IMR-90 (cell line): ENCODE measurements at regions not wholly inside any gene's neighbourhood (a gene's known extent, or its start where the extent isn't known, plus 50 kb on each side); places are given as distances from the start of the nearest gene placed in this dataset.

Experiments
- ATAC-seq: fragments of 200-7000 bp; cut with Tn5 transposase; 2 replicates; pipeline ENCODE4 v1.9.1; 2020; ENCODE audit warnings: low read depth, mild to moderate bottlenecking, moderate library complexity
- BruUV-seq: library from RNA; stranded (reverse); fragments of 400-500 nt; replicated peaks from 2 replicates; lab custom pipeline; 2021; lab: Mats Ljungman, UMichigan
- CTCF ChIA-PET: fragments of 300-600 bp; formaldehyde crosslinking; extraction: SDS; loops from one replicate; lab custom pipeline; 2021; ENCODE audit warnings: antibody characterized with exemption; lab: Yijun Ruan, JAX
- POLR2A ChIA-PET: fragments of 300-600 bp; sonication (Branson Sonifier 250); formaldehyde crosslinking; loops from one replicate; lab custom pipeline; 2022; ENCODE audit warnings: antibody characterized with exemption; ENCODE audit not compliant: unreplicated experiment; lab: Charles Lee
- DNase-seq: peaks from one replicate; pipeline ENCODE4 v3.0.0; 2013
- H2AFZ ChIP-seq: replicated peaks from 2 replicates; pipeline ENCODE3; 2013; ENCODE audit warnings: low read length, mild to moderate bottlenecking; ENCODE audit not compliant: poor library complexity
- H2AK5ac ChIP-seq: 2 replicates; pipeline ENCODE4 v1.6.1; 2013; ENCODE audit warnings: low read depth, low read length, inconsistent platforms
- H2AK9ac ChIP-seq: replicated peaks from 2 replicates; pipeline ENCODE3; 2013; ENCODE audit warnings: mild to moderate bottlenecking, low read depth, low read length, moderate library complexity; ENCODE audit not compliant: poor library complexity
- H2BK120ac ChIP-seq: 2 replicates; pipeline ENCODE4 v1.6.1; 2013; ENCODE audit warnings: low read depth, low read length, inconsistent platforms
- H2BK15ac ChIP-seq: 3 replicates; pipeline ENCODE4 v1.6.1; 2013; ENCODE audit warnings: low read depth, low read length, inconsistent platforms
- H2BK20ac ChIP-seq: 2 replicates; pipeline ENCODE4 v1.6.1; 2013; ENCODE audit warnings: low read depth, mild to moderate bottlenecking, inconsistent platforms, low read length, moderate library complexity
- H2BK5ac ChIP-seq: 2 replicates; pipeline ENCODE4 v1.6.1; 2013; ENCODE audit warnings: mild to moderate bottlenecking, low read depth, low read length, inconsistent platforms; ENCODE audit not compliant: poor library complexity, severe bottlenecking
- H3K14ac ChIP-seq: replicated peaks from 2 replicates; pipeline ENCODE4 v1.6.1; 2013; ENCODE audit warnings: low read depth, low read length, inconsistent platforms
- H3K18ac ChIP-seq: 2 replicates; pipeline ENCODE4 v1.6.1; 2013; ENCODE audit warnings: low read depth, low read length, control low read depth
- H3K23ac ChIP-seq: 2 replicates; pipeline ENCODE4 v1.6.1; 2013; ENCODE audit warnings: low read depth, low read length, inconsistent platforms
- H3K27ac ChIP-seq: 2 replicates; pipeline ENCODE4 v1.5.1; 2013; ENCODE audit warnings: mild to moderate bottlenecking, control low read depth, low read length; ENCODE audit not compliant: insufficient read depth
- H3K27me3 ChIP-seq: 2 replicates; pipeline ENCODE4 v1.6.1; 2013; ENCODE audit warnings: low read length; ENCODE audit not compliant: control insufficient read depth, insufficient read depth
- H3K36me3 ChIP-seq: 2 replicates; pipeline ENCODE4 v1.6.1; 2013; ENCODE audit warnings: low read length, mixed read lengths; ENCODE audit not compliant: control insufficient read depth, insufficient read depth
- H3K4ac ChIP-seq: 2 replicates; pipeline ENCODE4 v1.6.1; 2013; ENCODE audit warnings: low read depth, low read length, inconsistent platforms
- H3K4me1 ChIP-seq: 2 replicates; pipeline ENCODE4 v1.6.1; 2013; ENCODE audit warnings: low read length, mixed read lengths; ENCODE audit not compliant: control insufficient read depth, insufficient read depth
- H3K4me2 ChIP-seq: 2 replicates; pipeline ENCODE4 v1.6.1; 2013; ENCODE audit warnings: low read depth, mild to moderate bottlenecking, control low read depth, low read length, moderate library complexity
- H3K4me3 ChIP-seq: 2 replicates; pipeline ENCODE4 v1.5.1; 2013; ENCODE audit warnings: low read depth, mild to moderate bottlenecking, control low read depth, low read length, moderate library complexity; ENCODE audit not compliant: insufficient read depth
- H3K56ac ChIP-seq: 2 replicates; pipeline ENCODE4 v1.6.1; 2013; ENCODE audit warnings: low read length, inconsistent platforms; ENCODE audit not compliant: insufficient read depth; ENCODE audit errors: extremely low read depth
- H3K79me1 ChIP-seq, 2 experiments: 2 replicates each; pipeline ENCODE4 v1.6.1; 2013; ENCODE audit warnings: low read length in 2 of 2, inconsistent platforms in 1 of 2, low read depth in 1 of 2
- H3K9ac ChIP-seq: 2 replicates; pipeline ENCODE4 v1.6.1; 2013; ENCODE audit warnings: low read depth, low read length, control low read depth
- H3K9me1 ChIP-seq: 2 replicates; pipeline ENCODE4 v1.6.1; 2013; ENCODE audit warnings: low read length, inconsistent platforms; ENCODE audit not compliant: insufficient read depth
- H3K9me3 ChIP-seq: 2 replicates; pipeline ENCODE4 v1.6.1; 2013; ENCODE audit warnings: low read length; ENCODE audit not compliant: control insufficient read depth, insufficient read depth
- H4K20me1 ChIP-seq: 2 replicates; pipeline ENCODE4 v1.6.1; 2013; ENCODE audit warnings: low read length, inconsistent platforms; ENCODE audit not compliant: insufficient read depth
- H4K5ac ChIP-seq: 2 replicates; pipeline ENCODE4 v1.6.1; 2013; ENCODE audit warnings: mild to moderate bottlenecking, low read depth, low read length, control low read depth
- H4K8ac ChIP-seq, 2 experiments: 2 replicates each; pipeline ENCODE4 v1.6.1; 2013; ENCODE audit warnings: low read depth in 2 of 2, low read length in 2 of 2, control low read depth in 1 of 2, inconsistent platforms in 1 of 2
- H4K91ac ChIP-seq: 2 replicates; pipeline ENCODE4 v1.6.1; 2013; ENCODE audit warnings: low read depth, low read length, inconsistent platforms; ENCODE audit not compliant: insufficient read depth
- NFE2L2 ChIP-seq: fragments of 150-350 bp; IDR thresholded peaks from 2 replicates; pipeline ENCODE4 v1.6.1; 2016; ENCODE audit warnings: low read depth, mild to moderate bottlenecking, low read length
- WGBS, 2 experiments: methylation state at CpG; one replicate each; pipeline versions ENCODE4 v1.1.5 to v1.1.7; 2013; ENCODE audit warnings: missing lambda C conversion rate in 2 of 2; ENCODE audit not compliant: insufficient read length in 1 of 2; ENCODE audit errors: extremely low coverage in 2 of 2; 5-methylcytosine and 5-hydroxymethylcytosine counted together
- dilution Hi-C: fragments of 300-500 bp; cut with HindIII; formaldehyde crosslinking; loops from one replicate; pipeline ENCODE4 v1.14.3; 2018; ENCODE audit warnings: low sequenced_read_pairs; ENCODE audit not compliant: unreplicated experiment
- in situ Hi-C: fragments of 300-500 bp; cut with MboI; formaldehyde crosslinking; loops from 3 replicates; pipeline ENCODE4 v1.14.3; 2019; ENCODE audit warnings: low sequenced_read_pairs, inconsistent platforms, mixed read lengths
- intact Hi-C: fragments of 100-400 bp; cut with micrococcal nuclease; formaldehyde crosslinking; loops from 2 replicates; pipeline ENCODE4 v1.10.0; 2022

DNA sequence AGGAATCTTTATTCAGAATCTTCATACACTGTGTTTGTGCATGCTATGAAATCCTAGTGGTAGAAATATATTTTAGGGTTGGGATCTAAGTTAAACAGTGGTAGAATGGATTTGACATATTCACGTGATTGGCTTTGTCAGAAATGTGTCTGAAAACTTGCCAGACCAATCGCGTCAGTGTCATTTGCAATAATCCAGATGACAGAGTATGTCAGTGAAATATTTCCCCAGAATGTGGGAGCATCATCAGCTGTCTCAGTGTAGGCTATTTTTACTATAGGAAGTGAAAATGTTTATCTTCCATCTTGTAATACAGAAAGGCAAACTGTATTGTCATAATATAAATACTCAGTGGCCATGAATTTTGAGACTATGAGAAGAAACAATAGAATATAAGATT lies 220.6 kb upstream of the EDIL3 start:
- Histone ChIP-seq H4K8ac (no peak overlapping the region), H3K4ac (no peak overlapping the region), H4K20me1 (no peaks in the 10 kb centered on the region; the same call in 1 of the 2 replicates), H3K79me1 (no peaks in the 10 kb centered on the region), H3K4me2 (no peak overlapping the region), H3K27me3 (no peaks in the 10 kb centered on the region), H3K18ac (no peak overlapping the region), H3K4me3 (no peak overlapping the region), H3K27ac (no peak overlapping the region), H3K23ac (no peak overlapping the region), H2BK120ac (no peak overlapping the region), H2BK5ac (no peak overlapping the region), H2BK20ac (no peak overlapping the region), H2AK5ac (no peak overlapping the region), H2AFZ (no peak overlapping the region), H3K9me1 (no peaks in the 10 kb centered on the region), H3K9ac (no peak overlapping the region), H2AK9ac (no peak overlapping the region), H3K36me3 (no peaks in the 10 kb centered on the region), H3K14ac (no peak overlapping the region), H3K56ac (no peak overlapping the region), H3K9me3 (no peaks in the 10 kb centered on the region), H4K5ac (no peak overlapping the region), H3K4me1 (no peaks in the 10 kb centered on the region), H2BK15ac (no peak overlapping the region), H4K91ac (no peak overlapping the region)
- intact Hi-C loops = no loop called here
- ATAC-seq (no peak), DNase-seq (no peak)
- dilution Hi-C loops = no loop called here
- in situ Hi-C loops = no loop called here
- CTCF ChIA-PET = no interaction called here
- WGBS, 2 experiments = 100% methylated on average over 1 of the region's 3 CpGs; no CpG with 5 or more reads in 1 of the 2 experiments
- POLR2A ChIA-PET = no interaction called here
- no peak for TF ChIP-seq NFE2L2
- no TSS peak for BruUV-seq
